Progenitor cell of endocrine pancreas (in vitro differentiated cells): ENCODE measurements at regions not wholly inside any gene's neighbourhood (a gene's known extent, or its start where the extent isn't known, plus 50 kb on each side); places are given as distances from the start of the nearest gene placed in this dataset.

Experiments used
- DNase-seq: peaks from one replicate; pipeline ENCODE4 v3.0.0; 2021; ENCODE audit warnings: low spot score; ENCODE audit not compliant: unreplicated experiment
- H3K27ac Mint-ChIP-seq: 2 replicates; pipeline ENCODE4 v1.8.0; 2021; ENCODE audit warnings: mild to moderate bottlenecking, moderate library complexity, mixed read lengths
- H3K27me3 Mint-ChIP-seq: 2 replicates; pipeline ENCODE4 v1.8.0; 2021; ENCODE audit warnings: mixed read lengths
- H3K36me3 Mint-ChIP-seq: 2 replicates; pipeline ENCODE4 v1.8.0; 2022; ENCODE audit warnings: mixed read lengths; ENCODE audit not compliant: insufficient read depth
- H3K4me1 Mint-ChIP-seq: 2 replicates; pipeline ENCODE4 v1.8.0; 2021; ENCODE audit warnings: low read depth, mixed read lengths
- H3K4me3 Mint-ChIP-seq: 2 replicates; pipeline ENCODE4 v1.8.0; 2021; ENCODE audit warnings: low read depth, mild to moderate bottlenecking, moderate library complexity, mixed read lengths
- H3K9me3 Mint-ChIP-seq: 2 replicates; pipeline ENCODE4 v1.8.0; 2021; ENCODE audit warnings: low read depth, mixed read lengths
- CTCF ChIP-seq: fragments of 200-600 bp; sonication (generic); IDR thresholded peaks from one replicate; pipeline ENCODE4 v1.5.0; 2021; ENCODE audit warnings: antibody characterized with exemption, mild to moderate bottlenecking; ENCODE audit not compliant: unreplicated experiment

- Mint-ChIP-seq H3K27ac (no peak overlapping the region), H3K4me1 (peaks cover 5% of the 10 kb centered on the region), H3K36me3 (no peaks in the 10 kb centered on the region), H3K4me3 (no peak overlapping the region), H3K9me3 (peaks cover 9% of the 10 kb centered on the region), H3K27me3 (peaks cover 22% of the 10 kb centered on the region)
- TF ChIP-seq CTCF, result no peak
- no peak for DNase-seq
These were observed 69.9 kb upstream of the WNT11 start for GRCh38 chr11:76276046-76276780.

- no peak for TF ChIP-seq CTCF
- peaks cover 9% of the 10 kb centered on the region for H3K9me3 Mint-ChIP-seq
- peaks cover 19% of the 10 kb centered on the region for H3K27me3 Mint-ChIP-seq
- DNase-seq, result no peak
- H3K27ac Mint-ChIP-seq, result no peak overlapping the region
- H3K4me1 Mint-ChIP-seq, result peaks cover 5% of the 10 kb centered on the region
- no peak overlapping the region for H3K4me3 Mint-ChIP-seq
- H3K36me3 Mint-ChIP-seq, result no peaks in the 10 kb centered on the region
These were observed 69.1 kb upstream of the WNT11 start for GRCh38 chr11:76275446-76275845.

- no peak overlapping the region for H3K27ac Mint-ChIP-seq
- H3K36me3 Mint-ChIP-seq, result no peaks in the 10 kb centered on the region
- no peak overlapping the region for H3K4me3 Mint-ChIP-seq
- DNase-seq, result no peak
- H3K4me1 Mint-ChIP-seq, result no peaks in the 10 kb centered on the region
- TF ChIP-seq CTCF, result no peak
- H3K27me3 Mint-ChIP-seq, result peaks cover 9% of the 10 kb centered on the region
- peaks cover 9% of the 10 kb centered on the region for H3K9me3 Mint-ChIP-seq
These were observed 64.8 kb upstream of the WNT11 start for GRCh38 chr11:76271068-76271467.

- H3K9me3 Mint-ChIP-seq, result peaks cover 9% of the 10 kb centered on the region
- peaks cover 9% of the 10 kb centered on the region for H3K27me3 Mint-ChIP-seq
- H3K36me3 Mint-ChIP-seq, result no peaks in the 10 kb centered on the region
- H3K4me1 Mint-ChIP-seq, result no peaks in the 10 kb centered on the region
- H3K27ac Mint-ChIP-seq, result no peak overlapping the region
- DNase-seq, result no peak
- no peak overlapping the region for H3K4me3 Mint-ChIP-seq
- no peak for TF ChIP-seq CTCF
These were observed 64.1 kb upstream of the WNT11 start for GRCh38 chr11:76270389-76270788.

GRCh38 chr11:76269661-76270261, 63.5 kb upstream of the WNT11 start:
- H3K4me3 Mint-ChIP-seq, result no peak overlapping the region

More at GRCh38 chr11:76269661-76270261, 63.5 kb upstream of the WNT11 start:
- no peak for TF ChIP-seq CTCF
- Mint-ChIP-seq H3K27me3 (peaks cover 6% of the 10 kb centered on the region), H3K9me3 (peaks cover 9% of the 10 kb centered on the region), H3K4me1 (no peaks in the 10 kb centered on the region), H3K36me3 (no peaks in the 10 kb centered on the region), H3K27ac (no peak overlapping the region)
- DNase-seq, result no peak
